ENCODE measurements at regions not wholly inside any gene's neighbourhood (a gene's known extent, or its start where the extent isn't known, plus 50 kb on each side); places are given as distances from the start of the nearest gene placed in this dataset.
"Not testable (repeated sequence)": the region's sequence is repeated elsewhere in the genome, so short reads cannot be mapped to it uniquely, and the experiment has no call there.

DNA sequence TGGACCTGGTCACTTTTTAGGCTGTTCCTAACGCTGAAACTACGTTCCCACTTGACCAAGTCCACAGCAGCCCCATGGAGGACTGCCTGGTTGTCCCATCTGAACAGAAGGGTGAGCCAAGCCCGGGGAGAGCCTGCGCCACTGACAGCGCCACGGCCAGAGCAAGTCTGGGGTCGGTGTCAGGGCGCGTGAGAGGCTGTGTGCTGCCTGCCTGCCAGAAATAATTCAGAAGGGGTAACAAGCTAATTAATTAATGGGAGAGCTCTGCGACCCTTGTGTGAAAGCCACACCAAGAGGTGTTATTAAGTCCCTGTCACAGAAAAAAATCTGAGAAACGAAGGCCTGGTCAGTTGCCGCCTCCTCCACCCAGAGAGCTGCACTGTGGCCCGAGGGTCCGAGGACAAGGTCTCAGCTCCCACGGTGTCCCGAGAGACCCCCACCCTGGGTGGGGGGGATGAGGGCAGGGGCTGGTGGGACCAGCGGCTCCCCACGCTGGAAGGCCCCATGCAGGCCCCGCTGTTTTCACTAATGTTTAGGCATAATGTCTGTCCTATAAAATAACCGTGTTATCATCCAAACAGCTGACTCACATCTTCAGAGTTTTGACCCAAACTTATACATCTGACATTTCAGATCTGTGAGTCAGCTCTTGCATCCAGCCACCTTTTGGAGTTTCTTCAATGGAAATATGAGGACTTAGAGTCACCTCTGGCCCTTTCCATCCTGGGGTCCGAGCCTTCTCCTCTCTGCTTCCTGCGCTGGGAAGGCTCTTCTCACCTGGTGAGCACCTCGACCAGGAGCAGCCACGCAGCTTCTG is 58.5 kb downstream of the DLL1 start:
- no peak for DNase-seq

DNA sequence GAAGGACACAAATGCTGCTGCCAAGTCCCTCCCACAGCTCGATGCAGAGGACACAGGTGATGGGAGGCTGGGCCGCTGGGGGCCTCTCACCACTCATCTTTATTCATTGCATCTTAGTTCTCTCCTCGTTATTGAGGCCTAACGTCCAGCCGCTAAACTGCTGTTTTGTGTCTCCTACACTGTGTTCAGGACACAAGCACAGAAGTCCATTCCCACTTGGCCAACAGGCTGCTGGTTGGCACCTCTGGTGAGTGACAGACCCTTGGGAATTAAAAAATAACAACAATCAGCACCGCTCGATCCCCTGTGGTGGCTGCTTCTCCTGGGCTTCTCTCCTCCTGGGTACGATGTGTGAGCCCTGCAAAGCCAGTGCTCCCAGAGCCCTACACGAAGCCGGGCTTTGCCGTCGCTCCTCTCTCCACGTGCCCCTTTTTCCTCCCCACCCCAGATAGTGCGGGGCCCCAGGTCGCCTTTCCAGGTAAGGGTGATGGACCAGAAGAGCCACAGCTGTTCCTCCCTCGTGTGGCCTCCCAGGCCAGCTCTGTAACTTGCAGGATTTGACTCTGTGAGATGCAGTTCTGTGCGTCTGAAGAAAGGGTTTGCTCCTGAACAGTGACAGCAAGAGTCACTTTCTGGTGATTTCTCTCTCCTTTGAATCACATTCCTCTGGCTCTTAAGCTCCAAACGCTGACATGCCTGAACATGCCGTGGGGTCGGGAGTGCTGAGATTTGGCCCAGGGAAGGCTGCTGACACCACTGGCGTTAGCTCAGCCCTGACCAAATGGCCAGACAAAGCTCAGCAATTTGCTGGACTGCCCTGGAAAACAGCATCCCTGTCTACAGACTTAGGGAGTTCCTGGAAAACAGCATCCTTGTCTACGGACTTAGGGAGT is 59.3 kb downstream of the DLL1 start:
- DNase-seq, result no peak

DNA sequence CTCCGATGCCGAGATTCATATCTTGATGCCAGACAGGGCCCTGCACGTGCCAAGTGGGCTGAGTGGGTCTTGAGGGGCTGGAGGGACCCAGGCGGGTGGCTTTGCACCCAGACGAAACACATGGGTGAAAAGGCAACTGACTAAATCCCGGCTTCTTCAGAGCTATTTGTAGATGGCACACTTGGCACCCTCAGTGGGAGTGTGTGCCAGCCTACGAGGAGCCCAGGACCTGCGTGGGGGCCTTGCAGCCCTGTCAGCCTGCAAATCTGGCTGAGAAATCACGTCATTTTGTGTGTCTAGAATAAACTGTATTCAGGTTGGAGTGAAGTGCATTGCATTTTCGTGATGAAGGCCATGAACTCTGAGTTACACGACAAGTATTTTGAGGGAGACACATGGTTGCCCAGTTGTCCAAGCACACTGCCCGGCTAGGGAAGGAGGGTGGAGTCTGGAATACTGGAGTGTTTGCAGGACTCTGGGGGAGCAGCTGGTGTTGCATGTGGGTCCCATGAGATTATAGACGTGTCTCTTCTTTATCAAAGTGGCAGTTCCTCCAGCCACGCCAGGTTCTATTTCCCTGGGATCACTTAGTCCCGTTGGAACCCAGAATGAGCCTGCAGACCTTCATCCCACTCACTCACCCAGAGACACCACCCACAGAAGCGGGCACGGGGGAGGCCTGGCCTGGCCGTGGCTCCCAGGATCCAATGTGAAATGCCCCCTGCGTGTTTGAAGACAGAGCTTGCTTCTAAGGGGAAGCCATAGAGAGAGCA is 60.2 kb downstream of the DLL1 start:
- no peak for DNase-seq

GRCh38 chr6:170229851-170230519 is 60.9 kb downstream of the DLL1 start:
- no peak for DNase-seq

DNA sequence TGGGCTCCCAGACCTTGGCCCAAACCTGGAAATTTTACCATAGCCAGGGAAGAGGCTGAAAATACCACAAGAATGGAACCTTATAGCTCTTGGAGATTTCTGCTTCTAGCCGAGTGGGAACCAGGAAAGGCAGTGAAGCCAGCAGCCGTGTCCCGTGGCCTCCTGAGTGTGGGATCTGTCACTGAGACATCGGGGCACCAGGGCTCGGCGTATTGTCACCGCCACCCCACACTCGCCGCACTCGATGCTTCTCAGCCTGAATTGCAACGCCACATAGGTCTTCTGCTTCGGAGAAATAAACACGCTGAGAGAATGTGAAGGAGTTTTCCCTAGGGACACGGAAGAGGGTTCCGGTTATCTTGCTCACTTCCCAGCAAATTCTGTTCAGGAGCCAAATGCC is 61.5 kb downstream of the DLL1 start:
- DNase-seq, result no peak

DNA sequence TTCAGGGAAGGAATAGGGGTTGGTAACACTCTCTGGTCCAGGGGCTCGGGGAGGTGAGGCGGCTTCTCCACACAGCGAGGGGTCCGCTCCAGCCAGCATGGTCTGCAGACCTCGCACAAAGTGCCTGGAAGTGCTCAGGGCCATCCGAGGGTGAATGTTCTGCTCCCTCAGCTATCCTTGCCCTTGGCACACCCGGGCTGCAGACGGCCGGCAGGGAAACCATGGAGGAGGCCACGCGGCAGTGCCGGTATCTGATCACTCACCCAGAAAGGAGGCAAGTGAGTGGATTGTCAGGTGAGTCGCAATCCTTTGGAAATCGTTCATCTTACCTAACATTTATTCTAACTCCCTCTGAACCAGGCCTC is 62.0 kb downstream of the DLL1 start:
- no peak for DNase-seq

DNA sequence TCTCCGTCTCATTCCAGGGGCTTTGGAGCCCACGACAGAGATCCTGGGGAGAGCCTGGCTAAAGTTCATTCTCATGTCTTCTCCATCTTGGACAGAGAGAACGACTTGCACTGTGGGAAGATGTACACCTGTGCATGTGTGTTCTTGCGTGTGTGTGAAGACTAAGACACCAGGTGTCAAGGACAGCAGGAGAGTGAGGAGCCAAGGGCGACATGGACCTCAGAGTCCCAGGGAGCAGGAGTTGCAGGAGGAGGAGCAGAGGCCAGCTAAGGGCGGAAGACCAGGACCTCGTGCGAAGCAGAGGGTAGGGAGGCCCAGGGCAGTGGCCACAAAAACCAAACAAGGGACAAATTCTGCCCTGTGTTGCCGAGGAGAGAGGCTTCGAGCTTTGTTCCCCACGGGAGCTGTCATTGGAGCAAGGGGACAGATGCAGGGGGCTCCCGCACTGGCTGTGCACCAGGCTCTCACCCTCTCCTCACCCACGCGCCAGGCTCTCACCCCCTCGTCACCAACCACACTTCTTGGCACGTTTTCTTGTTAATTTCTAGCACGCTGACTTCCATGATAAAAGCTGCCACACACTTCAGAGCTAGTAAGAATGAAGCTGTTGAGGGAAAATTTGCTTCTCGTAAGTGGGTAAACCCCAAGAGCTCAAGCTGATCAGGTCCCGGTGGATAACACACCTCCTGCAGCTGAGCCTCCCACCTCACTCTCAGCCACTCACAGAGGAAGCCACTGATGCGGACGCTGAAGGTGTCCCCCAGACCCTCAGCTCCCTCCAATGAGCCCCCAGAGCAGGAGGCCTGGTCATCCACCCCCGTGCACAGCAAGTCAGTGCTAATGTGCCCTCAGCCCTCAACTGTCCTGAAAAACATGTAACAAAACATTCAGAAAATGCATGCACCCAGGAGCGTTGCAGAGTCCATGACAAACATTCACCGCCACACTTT is 62.6 kb downstream of the DLL1 start:
- no peak for DNase-seq

GRCh38 chr6:170227521-170227983 is 63.3 kb downstream of the DLL1 start:
- no peak for DNase-seq

DNA sequence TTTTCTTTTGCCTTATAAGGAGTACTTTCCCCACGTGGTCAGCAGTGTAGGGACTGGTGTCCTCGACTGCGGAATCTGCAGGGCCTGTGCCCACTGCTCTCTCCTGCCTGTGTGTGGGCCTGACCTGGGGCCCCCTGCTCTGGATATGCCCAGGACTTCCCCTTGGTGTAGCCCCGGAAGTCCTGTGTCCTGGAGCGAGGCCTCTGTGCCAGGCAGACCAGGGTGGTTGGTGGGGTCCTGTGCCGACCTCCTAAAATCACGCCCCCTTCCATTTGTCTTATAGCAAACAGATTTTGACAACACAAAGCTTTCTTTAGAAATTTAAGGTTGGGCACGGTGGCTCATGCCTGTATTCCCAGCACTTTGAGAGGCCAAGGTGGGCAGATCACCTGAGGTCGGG is 64.2 kb downstream of the DLL1 start:
- no peak for DNase-seq

- no peak for DNase-seq
These were observed 64.9 kb downstream of the DLL1 start for GRCh38 chr6:170225852-170226417.

GRCh38 chr6:170224694-170225660 is 65.9 kb downstream of the DLL1 start:
- no peak for DNase-seq

DNA sequence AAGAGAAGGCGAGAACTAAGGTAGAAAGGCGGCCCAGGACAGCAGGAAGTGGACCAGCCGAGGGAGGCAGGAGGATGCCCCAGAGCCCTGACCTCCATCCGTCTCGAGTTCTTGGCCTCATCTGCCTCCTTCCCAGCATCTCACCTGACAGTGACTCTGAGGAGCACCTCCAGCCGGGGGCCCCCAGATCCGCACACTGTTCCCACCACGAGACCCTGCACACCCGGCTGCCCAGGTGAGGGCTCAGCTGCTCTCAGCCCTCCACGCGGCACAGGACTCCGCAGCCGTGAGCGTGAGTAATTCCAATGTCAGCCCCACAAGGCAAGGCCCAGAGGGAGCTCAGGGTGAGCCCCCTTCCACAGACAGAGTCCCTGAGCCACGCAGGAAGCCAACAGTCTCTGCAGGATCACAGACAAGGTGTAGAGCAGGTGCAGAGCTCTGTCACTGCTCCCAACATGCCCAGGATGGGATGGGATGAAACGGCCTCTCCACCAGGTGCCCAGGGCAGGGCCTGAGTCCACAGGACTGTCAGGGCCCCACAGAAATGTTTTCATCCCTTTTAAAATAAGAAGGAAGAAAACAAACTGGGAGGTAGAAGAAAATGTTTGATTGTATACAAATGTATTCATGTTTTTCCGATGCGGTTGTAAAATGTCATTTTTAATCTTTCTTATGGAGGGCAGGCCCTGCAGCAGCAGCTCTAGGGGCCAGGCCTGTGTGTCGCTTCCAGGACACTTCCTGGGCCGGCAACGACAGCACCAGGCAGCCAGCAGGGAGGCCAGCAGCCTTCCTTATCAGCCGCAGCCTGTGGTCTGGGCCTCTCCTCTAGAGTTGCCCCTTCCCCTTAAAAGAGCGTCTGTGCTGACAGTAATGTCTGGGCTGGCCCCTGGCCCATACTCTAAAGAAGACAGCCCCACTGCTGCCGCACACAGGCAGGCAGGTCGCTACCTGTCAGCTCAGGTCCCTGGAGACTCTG is 66.9 kb downstream of the DLL1 start:
- no peak for DNase-seq

DNA sequence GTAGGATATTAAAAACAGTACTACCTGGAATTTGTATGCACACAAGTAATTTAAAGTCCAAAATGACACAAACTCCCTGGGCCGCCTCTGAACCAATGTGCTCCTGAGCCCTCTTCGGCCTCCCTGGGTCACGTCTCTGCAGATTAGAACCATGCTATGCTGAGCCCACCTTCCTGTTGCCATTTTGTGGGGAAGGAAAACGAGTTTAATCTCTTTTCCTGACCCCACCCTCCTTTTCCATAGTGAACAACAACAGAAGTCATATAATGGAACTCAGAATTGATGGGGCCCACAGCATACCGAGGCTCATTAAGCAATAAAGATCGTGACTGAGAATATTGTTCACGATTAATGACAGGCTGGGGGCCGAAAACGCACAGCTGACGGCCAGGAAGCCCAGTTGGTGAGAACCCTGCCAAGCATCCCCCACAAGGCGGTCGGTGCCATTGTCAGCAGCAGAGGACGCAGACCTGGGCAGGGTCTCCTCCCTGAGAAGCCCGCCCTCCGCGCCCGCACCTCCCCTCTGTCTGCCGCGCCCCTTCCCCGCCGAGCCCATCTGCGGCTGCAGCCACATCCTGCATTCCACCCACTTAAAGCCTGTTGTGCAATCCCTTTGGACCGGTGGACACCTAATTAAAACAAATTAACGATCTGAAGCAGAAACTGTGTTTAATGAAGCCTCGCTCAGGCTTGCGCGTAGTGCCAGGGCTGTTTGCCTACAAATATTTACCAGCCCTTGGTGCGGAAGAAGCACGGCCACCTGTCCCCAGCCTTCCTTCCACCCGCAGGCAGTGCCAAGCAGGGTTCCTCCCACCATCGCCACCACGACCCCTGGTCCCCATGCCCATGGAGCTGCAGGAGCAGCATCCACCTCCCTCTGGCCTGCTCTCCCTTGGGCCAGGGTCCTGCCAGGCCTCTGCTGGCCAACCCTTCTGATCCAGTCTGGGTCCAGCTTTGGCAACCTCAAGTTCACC is 68.1 kb downstream of the DLL1 start:
- DNase-seq, result no peak

GRCh38 chr6:170221753-170222400 is 69.0 kb downstream of the DLL1 start:
- DNase-seq, result no peak

GRCh38 chr6:170221052-170221752 is 69.7 kb downstream of the DLL1 start:
- peak; percentile 19 for DNase-seq

GRCh38 chr6:170213637-170214018 is 77.2 kb downstream of the DLL1 start:
- not testable (repeated sequence) for DNase-seq

Measured in GDM1 (cell line).